ENCODE measurements at regions not wholly inside any gene's neighbourhood (a gene's known extent, or its start where the extent isn't known, plus 50 kb on each side); places are given as distances from the start of the nearest gene placed in this dataset.
"Not testable (repeated sequence)": the region's sequence is repeated elsewhere in the genome, so short reads cannot be mapped to it uniquely, and the experiment has no call there.

- DNase-seq (ENCODE audit: low spot score): no peak
Measured at GRCh38 chrX:750263-750662, 119.7 kb downstream of the SHOX start.

GRCh38 chrX:747176-747575 lies 116.6 kb downstream of the SHOX start:
- DNase-seq (ENCODE audit: low spot score): no peak

- no peak for DNase-seq (ENCODE audit: low spot score)
Measured at GRCh38 chrX:739611-740010, 109.0 kb downstream of the SHOX start.

GRCh38 chrX:737021-737420 lies 106.4 kb downstream of the SHOX start:
- not testable (repeated sequence) for DNase-seq (ENCODE audit: low spot score)

GRCh38 chrX:734362-734761 lies 103.8 kb downstream of the SHOX start:
- DNase-seq (ENCODE audit: low spot score): no peak

GRCh38 chrX:733961-734360 lies 103.4 kb downstream of the SHOX start:
- DNase-seq (ENCODE audit: low spot score): no peak

- DNase-seq (ENCODE audit: low spot score): no peak
Measured at GRCh38 chrX:729583-730409, 99.2 kb downstream of the SHOX start.

DNA sequence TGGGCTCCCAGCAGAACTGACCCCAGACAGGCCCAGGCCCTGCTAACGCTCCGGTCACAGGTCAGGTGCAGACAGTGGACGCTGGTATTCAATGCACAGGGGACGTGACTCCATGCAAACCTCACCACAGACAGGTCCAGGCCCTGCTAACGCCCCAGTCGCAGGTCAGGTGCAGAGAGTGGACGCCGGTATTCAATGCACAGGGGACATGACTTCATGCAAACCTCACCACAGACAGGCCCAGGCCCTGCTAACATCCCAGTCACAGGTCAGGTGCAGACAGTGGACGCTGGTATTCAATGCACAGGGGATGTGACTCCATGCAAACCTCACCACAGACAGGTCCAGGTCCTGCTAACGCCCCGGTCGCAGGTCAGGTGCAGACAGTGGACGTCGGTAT lies 98.5 kb downstream of the SHOX start:
- DNase-seq (ENCODE audit: low spot score): not testable (repeated sequence)

- DNase-seq (ENCODE audit: low spot score): not testable (repeated sequence)
Measured at GRCh38 chrX:728639-729038, 98.0 kb downstream of the SHOX start.

DNA sequence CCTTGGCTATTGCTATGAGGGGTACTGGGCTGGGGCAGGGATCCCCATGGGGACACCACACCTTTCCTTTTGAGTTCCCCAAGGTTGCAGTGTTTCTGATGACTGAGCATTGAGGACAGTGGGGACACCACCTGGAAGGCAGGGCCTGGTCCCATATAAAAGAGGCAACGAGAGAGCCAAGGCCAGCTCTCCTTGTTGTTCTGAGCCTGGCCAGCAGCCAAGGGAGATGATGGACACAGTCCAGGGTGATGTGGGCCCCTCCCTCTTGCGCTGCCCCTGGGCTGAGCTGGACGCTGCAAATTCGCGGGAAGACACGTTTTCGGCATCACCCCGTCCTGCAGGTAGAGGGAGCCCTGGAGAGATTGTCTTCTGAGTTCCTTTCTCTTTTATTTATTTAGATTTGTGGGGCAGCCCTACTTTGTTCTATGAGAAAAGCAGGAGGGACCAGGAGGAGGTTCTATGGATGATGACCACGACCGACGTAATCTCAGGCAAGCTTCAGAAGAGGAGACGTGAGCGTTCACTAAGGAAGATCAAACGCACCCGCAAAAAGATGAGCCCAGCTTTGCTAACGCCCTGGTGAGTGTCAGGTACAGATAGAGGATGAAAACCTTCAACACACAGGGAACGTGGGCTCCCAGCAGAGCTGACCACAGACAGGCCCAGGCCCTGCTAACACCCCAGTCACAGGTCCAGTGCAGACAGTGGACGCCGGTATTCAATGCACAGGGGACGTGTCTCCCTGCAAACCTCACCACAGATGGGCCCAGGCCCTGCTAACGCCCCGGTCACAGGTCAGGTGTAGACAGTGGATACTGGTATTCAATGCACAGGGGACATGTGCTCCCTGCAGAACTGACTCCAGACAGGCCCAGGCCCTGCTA lies 97.4 kb downstream of the SHOX start:
- DNase-seq (ENCODE audit: low spot score): peak; percentile 54

DNA sequence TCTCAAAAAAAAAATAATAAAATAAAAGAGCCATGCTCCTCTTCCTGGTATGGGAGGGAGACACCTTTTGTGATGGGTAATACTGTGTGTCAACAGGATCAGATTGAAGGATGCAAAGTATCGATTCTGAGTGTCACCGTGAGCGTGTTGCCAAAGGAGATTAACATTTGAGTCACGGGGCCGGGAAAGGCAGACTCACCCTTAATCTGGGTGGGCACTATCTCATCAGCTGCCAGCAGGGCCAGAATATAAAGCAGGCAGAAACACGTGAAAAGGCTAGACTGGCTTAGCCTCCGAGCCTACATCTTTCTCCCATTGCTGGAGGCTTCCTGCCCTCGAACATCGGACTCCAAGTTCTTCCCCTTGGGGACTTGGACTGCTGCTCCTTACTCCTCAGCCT lies 95.4 kb downstream of the SHOX start:
- DNase-seq (ENCODE audit: low spot score): no peak

GRCh38 chrX:724256-724655 lies 93.7 kb downstream of the SHOX start:
- no peak for DNase-seq (ENCODE audit: low spot score)

- no peak for DNase-seq (ENCODE audit: low spot score)
Measured at GRCh38 chrX:723781-724180, 93.2 kb downstream of the SHOX start.

DNA sequence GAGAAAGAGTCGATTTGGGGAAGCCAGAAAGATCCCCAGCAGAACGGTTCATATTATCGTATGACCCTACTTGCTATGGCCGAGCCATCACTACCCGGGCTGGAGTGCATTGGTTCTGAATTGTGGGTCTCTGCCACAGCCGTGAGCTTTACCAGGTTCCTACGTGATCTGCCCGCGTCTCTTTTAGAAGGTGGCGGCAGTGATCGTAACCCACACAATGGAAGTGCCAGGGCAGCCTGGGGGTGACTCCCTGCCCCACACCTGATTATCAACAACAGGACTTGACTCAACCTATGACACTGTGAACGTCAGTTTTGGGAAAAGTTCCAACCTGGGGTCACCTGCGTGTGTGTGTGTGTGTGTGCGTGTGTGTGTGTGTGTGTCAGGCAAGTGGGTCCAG lies 90.8 kb downstream of the SHOX start:
- no peak for DNase-seq (ENCODE audit: low spot score)

GRCh38 chrX:720825-721224 lies 90.2 kb downstream of the SHOX start:
- no peak for DNase-seq (ENCODE audit: low spot score)

DNA sequence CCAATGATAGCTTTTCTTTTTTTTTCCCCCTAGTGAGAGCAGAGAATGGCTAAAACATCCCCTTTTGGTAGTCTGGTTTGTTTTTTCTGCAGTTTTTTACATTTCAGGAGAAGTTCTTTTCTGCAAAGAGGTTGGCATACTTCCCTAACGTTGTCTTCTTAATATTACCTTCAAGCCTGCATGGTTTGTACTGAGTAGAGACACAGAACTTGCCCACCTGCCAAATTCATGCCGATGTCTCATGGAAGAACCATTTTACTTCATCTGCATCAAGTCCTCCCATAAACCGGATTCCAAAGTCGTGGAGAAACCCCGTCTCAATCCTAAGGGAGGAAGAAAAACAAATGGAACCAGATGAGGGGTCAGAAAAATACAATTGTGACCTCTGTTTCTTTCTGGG lies 89.7 kb downstream of the SHOX start:
- DNase-seq (ENCODE audit: low spot score): no peak

DNA sequence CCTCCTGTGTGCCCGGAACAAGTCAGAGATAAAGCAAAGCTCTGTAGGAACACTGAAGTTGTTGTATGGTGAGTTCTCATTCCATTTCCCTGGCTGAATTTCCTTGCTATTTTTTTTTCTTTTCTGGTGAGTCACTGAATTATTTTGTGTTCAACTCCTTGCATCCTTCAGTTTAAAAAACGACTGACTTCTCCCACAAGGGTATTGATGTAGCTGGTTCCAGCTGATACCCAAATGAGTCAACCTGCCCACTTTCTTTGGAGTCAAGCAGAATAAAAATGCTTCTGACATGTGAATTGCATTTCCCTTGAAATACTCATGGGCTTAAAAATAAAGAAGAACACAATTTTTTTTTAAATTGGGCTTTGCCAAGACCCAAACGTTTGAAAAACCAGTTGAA lies 85.5 kb downstream of the SHOX start:
- no peak for DNase-seq (ENCODE audit: low spot score)

DNA sequence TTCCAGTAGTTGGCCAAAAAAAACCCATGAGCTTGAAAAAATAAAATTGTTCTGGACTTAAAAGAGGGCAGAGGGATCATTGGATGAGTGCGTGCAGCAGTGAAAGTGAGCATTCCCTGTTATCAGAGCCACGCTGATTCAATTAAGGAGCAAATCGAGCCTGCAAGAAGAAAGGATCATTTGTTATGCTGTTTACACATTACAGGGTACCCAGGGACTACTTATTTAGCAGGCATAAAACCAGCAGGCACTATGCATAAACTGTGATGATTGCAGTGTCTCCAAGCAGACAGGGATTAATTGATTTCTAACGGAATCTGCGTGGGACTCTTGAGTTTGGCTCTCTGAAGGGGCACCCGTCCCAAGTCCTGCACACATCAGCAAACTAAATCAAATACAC lies 83.5 kb downstream of the SHOX start:
- DNase-seq (ENCODE audit: low spot score): no peak
